ENCODE measurements at regions not wholly inside any gene's neighbourhood (a gene's known extent, or its start where the extent isn't known, plus 50 kb on each side); places are given as distances from the start of the nearest gene placed in this dataset.

DNA sequence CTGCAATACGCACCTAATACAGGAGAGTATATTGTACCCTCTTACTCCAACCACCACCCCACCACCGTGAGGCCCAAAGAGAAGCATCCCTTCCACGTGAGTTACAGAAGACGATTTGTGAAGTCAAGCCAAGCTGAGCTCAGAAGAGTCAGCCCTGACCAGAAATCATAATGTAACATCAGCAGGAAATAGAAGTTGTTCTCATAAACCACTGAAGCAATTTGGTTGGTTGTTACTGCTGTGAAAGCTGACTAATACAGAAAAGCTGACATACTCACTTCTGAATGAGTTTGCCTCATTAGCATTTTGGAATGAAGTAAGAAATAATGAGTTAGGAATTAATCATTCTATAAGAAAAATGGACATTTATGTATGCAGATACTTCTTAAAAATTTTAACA, 749.4 kb upstream of the SLC10A2 start:
- TF ChIP-seq, protein P1, sequence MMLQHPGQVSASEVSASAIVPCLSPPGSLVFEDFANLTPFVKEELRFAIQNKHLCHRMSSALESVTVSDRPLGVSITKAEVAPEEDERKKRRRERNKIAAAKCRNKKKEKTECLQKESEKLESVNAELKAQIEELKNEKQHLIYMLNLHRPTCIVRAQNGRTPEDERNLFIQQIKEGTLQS (IDR thresholded peaks at IDR 0.05) = no peak
- TF ChIP-seq JUND (IDR thresholded peaks at IDR 0.05) (no peak), YY1 (IDR thresholded peaks at IDR 0.05; ENCODE audit: extremely low read depth, insufficient replicate concordance, low read depth, low read length) (no peak), POLR2AphosphoS5 (IDR thresholded peaks at IDR 0.05; ENCODE audit: low read depth, low read length) (no peak), EZH2phosphoT487 (IDR thresholded peaks at IDR 0.05; ENCODE audit: borderline replicate concordance) (no peak), SP1 (IDR thresholded peaks at IDR 0.05; ENCODE audit: low read depth) (no peak), POLR2A (IDR thresholded peaks at IDR 0.05; ENCODE audit: borderline replicate concordance, extremely low read depth, insufficient read depth, insufficient read length) (no peak), RAD21 (IDR thresholded peaks at IDR 0.05; ENCODE audit: low read depth) (no peak)
- TF ChIP-seq, protein P2, sequence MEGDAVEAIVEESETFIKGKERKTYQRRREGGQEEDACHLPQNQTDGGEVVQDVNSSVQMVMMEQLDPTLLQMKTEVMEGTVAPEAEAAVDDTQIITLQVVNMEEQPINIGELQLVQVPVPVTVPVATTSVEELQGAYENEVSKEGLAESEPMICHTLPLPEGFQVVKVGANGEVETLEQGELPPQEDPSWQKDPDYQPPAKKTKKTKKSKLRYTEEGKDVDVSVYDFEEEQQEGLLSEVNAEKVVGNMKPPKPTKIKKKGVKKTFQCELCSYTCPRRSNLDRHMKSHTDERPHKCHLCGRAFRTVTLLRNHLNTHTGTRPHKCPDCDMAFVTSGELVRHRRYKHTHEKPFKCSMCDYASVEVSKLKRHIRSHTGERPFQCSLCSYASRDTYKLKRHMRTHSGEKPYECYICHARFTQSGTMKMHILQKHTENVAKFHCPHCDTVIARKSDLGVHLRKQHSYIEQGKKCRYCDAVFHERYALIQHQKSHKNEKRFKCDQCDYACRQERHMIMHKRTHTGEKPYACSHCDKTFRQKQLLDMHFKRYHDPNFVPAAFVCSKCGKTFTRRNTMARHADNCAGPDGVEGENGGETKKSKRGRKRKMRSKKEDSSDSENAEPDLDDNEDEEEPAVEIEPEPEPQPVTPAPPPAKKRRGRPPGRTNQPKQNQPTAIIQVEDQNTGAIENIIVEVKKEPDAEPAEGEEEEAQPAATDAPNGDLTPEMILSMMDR (IDR thresholded peaks at IDR 0.05 in 2 of 3, conservative IDR thresholded peaks at IDR 0.05 in 1 of 3; ENCODE audit: borderline replicate concordance in 1 of 3, insufficient read depth in 1 of 3, low read depth in 2 of 3, low read length in 2 of 3) = no peak
- TF ChIP-seq, protein P3, sequence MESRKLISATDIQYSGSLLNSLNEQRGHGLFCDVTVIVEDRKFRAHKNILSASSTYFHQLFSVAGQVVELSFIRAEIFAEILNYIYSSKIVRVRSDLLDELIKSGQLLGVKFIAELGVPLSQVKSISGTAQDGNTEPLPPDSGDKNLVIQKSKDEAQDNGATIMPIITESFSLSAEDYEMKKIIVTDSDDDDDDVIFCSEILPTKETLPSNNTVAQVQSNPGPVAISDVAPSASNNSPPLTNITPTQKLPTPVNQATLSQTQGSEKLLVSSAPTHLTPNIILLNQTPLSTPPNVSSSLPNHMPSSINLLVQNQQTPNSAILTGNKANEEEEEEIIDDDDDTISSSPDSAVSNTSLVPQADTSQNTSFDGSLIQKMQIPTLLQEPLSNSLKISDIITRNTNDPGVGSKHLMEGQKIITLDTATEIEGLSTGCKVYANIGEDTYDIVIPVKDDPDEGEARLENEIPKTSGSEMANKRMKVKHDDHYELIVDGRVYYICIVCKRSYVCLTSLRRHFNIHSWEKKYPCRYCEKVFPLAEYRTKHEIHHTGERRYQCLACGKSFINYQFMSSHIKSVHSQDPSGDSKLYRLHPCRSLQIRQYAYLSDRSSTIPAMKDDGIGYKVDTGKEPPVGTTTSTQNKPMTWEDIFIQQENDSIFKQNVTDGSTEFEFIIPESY (IDR thresholded peaks at IDR 0.05; ENCODE audit: extremely low read depth, insufficient replicate concordance, low read length) = no peak
- TF ChIP-seq, protein P4, sequence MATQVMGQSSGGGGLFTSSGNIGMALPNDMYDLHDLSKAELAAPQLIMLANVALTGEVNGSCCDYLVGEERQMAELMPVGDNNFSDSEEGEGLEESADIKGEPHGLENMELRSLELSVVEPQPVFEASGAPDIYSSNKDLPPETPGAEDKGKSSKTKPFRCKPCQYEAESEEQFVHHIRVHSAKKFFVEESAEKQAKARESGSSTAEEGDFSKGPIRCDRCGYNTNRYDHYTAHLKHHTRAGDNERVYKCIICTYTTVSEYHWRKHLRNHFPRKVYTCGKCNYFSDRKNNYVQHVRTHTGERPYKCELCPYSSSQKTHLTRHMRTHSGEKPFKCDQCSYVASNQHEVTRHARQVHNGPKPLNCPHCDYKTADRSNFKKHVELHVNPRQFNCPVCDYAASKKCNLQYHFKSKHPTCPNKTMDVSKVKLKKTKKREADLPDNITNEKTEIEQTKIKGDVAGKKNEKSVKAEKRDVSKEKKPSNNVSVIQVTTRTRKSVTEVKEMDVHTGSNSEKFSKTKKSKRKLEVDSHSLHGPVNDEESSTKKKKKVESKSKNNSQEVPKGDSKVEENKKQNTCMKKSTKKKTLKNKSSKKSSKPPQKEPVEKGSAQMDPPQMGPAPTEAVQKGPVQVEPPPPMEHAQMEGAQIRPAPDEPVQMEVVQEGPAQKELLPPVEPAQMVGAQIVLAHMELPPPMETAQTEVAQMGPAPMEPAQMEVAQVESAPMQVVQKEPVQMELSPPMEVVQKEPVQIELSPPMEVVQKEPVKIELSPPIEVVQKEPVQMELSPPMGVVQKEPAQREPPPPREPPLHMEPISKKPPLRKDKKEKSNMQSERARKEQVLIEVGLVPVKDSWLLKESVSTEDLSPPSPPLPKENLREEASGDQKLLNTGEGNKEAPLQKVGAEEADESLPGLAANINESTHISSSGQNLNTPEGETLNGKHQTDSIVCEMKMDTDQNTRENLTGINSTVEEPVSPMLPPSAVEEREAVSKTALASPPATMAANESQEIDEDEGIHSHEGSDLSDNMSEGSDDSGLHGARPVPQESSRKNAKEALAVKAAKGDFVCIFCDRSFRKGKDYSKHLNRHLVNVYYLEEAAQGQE (IDR thresholded peaks at IDR 0.05; ENCODE audit: low read depth) = no peak

Measured in HCT116 (cell line).